HUES64 (cell line): ENCODE measurements at regions not wholly inside any gene's neighbourhood (a gene's known extent, or its start where the extent isn't known, plus 50 kb on each side); places are given as distances from the start of the nearest gene placed in this dataset.
"Not testable (repeated sequence)": the region's sequence is repeated elsewhere in the genome, so short reads cannot be mapped to it uniquely, and the experiment has no call there.

Experiments used
- H3K27ac ChIP-seq: 2 replicates; pipeline ENCODE4 v1.7.0; 2013; ENCODE audit warnings: low read depth, low read length, inconsistent platforms
- H3K27me3 ChIP-seq: 2 replicates; pipeline ENCODE4 v1.6.1; 2013; ENCODE audit warnings: mild to moderate bottlenecking, low read length; ENCODE audit not compliant: insufficient read depth
- H3K36me3 ChIP-seq: 2 replicates; pipeline ENCODE4 v1.6.1; 2013; ENCODE audit warnings: mild to moderate bottlenecking, low read length; ENCODE audit not compliant: insufficient read depth
- H3K4me1 ChIP-seq: 2 replicates; pipeline ENCODE4 v1.6.1; 2013; ENCODE audit warnings: mild to moderate bottlenecking, low read length, moderate library complexity; ENCODE audit not compliant: insufficient read depth
- H3K4me3 ChIP-seq: 2 replicates; pipeline ENCODE4 v1.5.1; 2013; ENCODE audit warnings: mild to moderate bottlenecking, low read length, moderate library complexity
- H3K9ac ChIP-seq: 2 replicates; pipeline ENCODE4 v1.6.1; 2013; ENCODE audit warnings: mild to moderate bottlenecking, low read depth, low read length
- H3K9me3 ChIP-seq: 2 replicates; pipeline ENCODE4 v1.6.1; 2013; ENCODE audit warnings: low read depth, low read length; ENCODE audit not compliant: insufficient read depth
- WGBS: fragments of 150-250, 120-280 bp; methylation state at CpG from one replicate; pipeline ENCODE4 v1.1.7; 2013; ENCODE audit warnings: missing lambda C conversion rate; 5-methylcytosine and 5-hydroxymethylcytosine counted together

GRCh38 chr12:113537046-113537750, 65.5 kb upstream of the LHX5 start:
- WGBS: 90% methylated on average over 11 of the region's 11 CpGs
- no peaks in the 10 kb centered on the region for H3K27me3 ChIP-seq
- H3K4me3 ChIP-seq: no peak overlapping the region
- H3K4me1 ChIP-seq: no peaks in the 10 kb centered on the region
- no peak overlapping the region for H3K9ac ChIP-seq
- H3K27ac ChIP-seq: no peak overlapping the region
- no peaks in the 10 kb centered on the region for H3K36me3 ChIP-seq
- H3K9me3 ChIP-seq: no peaks in the 10 kb centered on the region

DNA sequence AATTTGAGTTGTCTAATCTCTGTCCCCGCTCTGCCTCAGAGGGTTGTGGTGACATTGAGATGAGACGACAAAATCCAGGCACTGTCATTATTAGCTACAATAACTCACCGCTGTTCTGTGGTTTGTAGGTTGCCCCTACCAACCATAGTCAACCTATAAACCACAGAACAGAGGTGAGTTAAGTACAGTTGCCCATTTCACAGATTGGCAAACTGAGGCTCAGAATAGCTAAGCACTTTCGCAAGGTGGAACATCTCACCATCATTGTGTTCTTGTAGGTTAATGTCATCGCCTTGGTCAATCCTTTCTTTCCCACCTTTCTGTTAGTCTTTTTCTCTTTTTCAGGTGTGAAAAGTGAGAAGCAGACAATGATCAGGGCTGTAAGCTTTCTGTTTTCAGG, 63.4 kb upstream of the LHX5 start:
- no peaks in the 10 kb centered on the region for H3K4me1 ChIP-seq
- WGBS: 91% methylated on average over 5 of the region's 5 CpGs
- H3K9me3 ChIP-seq: no peaks in the 10 kb centered on the region
- H3K27ac ChIP-seq: no peak overlapping the region
- no peak overlapping the region for H3K4me3 ChIP-seq
- no peaks in the 10 kb centered on the region for H3K36me3 ChIP-seq
- no peaks in the 10 kb centered on the region for H3K27me3 ChIP-seq
- no peak overlapping the region for H3K9ac ChIP-seq

- no peaks in the 10 kb centered on the region for H3K36me3 ChIP-seq
- no peaks in the 10 kb centered on the region for H3K4me1 ChIP-seq
- H3K27ac ChIP-seq: no peak overlapping the region
- H3K4me3 ChIP-seq: no peak overlapping the region
- no peaks in the 10 kb centered on the region for H3K9me3 ChIP-seq
- WGBS: 94% methylated on average over 6 of the region's 6 CpGs
- H3K9ac ChIP-seq: no peak overlapping the region
- no peaks in the 10 kb centered on the region for H3K27me3 ChIP-seq
Observed at GRCh38 chr12:113534555-113534954, 62.9 kb upstream of the LHX5 start.

- WGBS: 86% methylated on average over 5 of the region's 7 CpGs
- H3K27ac ChIP-seq: no peak overlapping the region
- H3K4me1 ChIP-seq: 0 out of 2 replicates have a peak, but pooled peaks cover 4% of the 10 kb centered on the region
- H3K9me3 ChIP-seq: no peaks in the 10 kb centered on the region
- H3K9ac ChIP-seq: no peak overlapping the region
- H3K4me3 ChIP-seq: no peak overlapping the region
- H3K27me3 ChIP-seq: no peaks in the 10 kb centered on the region
- no peaks in the 10 kb centered on the region for H3K36me3 ChIP-seq
Observed at GRCh38 chr12:113533842-113534375, 62.2 kb upstream of the LHX5 start.

- Histone ChIP-seq H3K27me3 (no peaks in the 10 kb centered on the region), H3K4me1 (peaks cover 11% of the 10 kb centered on the region), H3K36me3 (no peaks in the 10 kb centered on the region), H3K9ac (no peak overlapping the region), H3K27ac (no peak overlapping the region), H3K4me3 (no peak overlapping the region), H3K9me3 (no peaks in the 10 kb centered on the region)
- WGBS: 92% methylated on average over 12 of the region's 13 CpGs
Observed at GRCh38 chr12:113532292-113532691, 60.6 kb upstream of the LHX5 start.

GRCh38 chr12:113531073-113531472, 59.4 kb upstream of the LHX5 start:
- H3K4me3 ChIP-seq, H3K36me3 ChIP-seq, H3K27ac ChIP-seq, H3K27me3 ChIP-seq, H3K9ac ChIP-seq, H3K9me3 ChIP-seq: not testable (repeated sequence)
- WGBS: 94% methylated on average over 3 of the region's 3 CpGs
- H3K4me1 ChIP-seq: peaks cover 11% of the 10 kb centered on the region

- no peak overlapping the region for H3K4me3 ChIP-seq
- peaks cover 11% of the 10 kb centered on the region for H3K4me1 ChIP-seq
- H3K36me3 ChIP-seq: no peaks in the 10 kb centered on the region
- H3K9ac ChIP-seq: no peak overlapping the region
- H3K27me3 ChIP-seq: no peaks in the 10 kb centered on the region
- WGBS: 74% methylated on average over 14 of the region's 14 CpGs
- H3K9me3 ChIP-seq: no peaks in the 10 kb centered on the region
- H3K27ac ChIP-seq: no peak overlapping the region
Observed at GRCh38 chr12:113528606-113529293, 57.1 kb upstream of the LHX5 start.

DNA sequence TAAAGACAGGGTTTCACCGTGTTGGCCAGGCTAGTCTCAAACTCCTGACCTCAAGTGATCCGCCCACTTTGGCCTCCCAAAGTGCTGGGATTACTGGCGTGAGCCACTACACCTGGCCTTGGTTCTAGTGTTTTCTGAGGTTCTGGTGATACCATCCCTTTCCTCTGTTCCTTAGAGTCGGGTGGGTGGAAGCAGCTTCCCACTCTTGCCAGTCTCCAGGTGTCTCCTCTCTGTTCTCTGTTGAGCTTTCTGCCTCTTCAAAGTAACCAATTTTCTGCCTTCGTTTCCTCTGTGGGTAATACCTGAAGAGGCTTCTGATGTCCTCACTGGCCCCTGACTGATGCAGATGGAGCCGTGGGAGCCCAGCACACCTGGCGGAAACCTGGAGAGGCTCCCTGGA, 53.4 kb upstream of the LHX5 start:
- H3K36me3 ChIP-seq: no peaks in the 10 kb centered on the region
- H3K4me3 ChIP-seq: no peak overlapping the region
- WGBS: 89% methylated on average over 7 of the region's 7 CpGs
- H3K27ac ChIP-seq: no peak overlapping the region
- no peaks in the 10 kb centered on the region; the same call in 1 of the 2 replicates for H3K27me3 ChIP-seq
- H3K4me1 ChIP-seq: peaks cover 16% of the 10 kb centered on the region
- no peaks in the 10 kb centered on the region for H3K9me3 ChIP-seq
- H3K9ac ChIP-seq: no peak overlapping the region

DNA sequence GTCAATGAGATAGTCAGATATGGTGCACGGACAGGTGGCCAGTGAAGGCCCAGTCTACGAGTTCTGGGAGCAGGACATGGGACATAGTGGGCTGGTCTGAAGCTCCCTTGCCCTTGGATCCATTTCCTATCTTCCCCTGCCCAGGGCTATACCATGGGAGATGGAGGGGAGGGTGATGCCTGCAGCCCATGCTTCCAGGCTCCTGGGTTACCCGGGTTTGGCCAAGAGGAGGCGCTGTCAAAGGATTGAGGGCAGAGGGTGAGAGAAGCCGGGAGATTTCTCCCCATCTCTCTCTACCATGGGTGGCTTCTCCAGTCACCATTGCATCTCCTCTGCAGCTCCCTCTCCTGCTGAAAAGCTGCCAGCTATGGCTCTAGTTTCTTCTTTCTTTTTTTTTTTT, 52.8 kb upstream of the LHX5 start:
- Histone ChIP-seq H3K36me3 (no peaks in the 10 kb centered on the region), H3K27ac (no peak overlapping the region), H3K4me3 (no peak overlapping the region), H3K4me1 (peaks cover 16% of the 10 kb centered on the region), H3K9ac (no peak overlapping the region), H3K9me3 (no peaks in the 10 kb centered on the region), H3K27me3 (peaks cover 2% of the 10 kb centered on the region; the same call in 1 of the 2 replicates)
- 92% methylated on average over 4 of the region's 5 CpGs for WGBS

- no peaks in the 10 kb centered on the region for H3K9me3 ChIP-seq
- H3K4me3 ChIP-seq: no peak overlapping the region
- no peak overlapping the region for H3K9ac ChIP-seq
- H3K4me1 ChIP-seq: peaks cover 5% of the 10 kb centered on the region; the same call in 1 of the 2 replicates
- H3K27ac ChIP-seq: no peak overlapping the region
- WGBS: 86% methylated on average over 8 of the region's 8 CpGs
- H3K27me3 ChIP-seq: peaks cover 24% of the 10 kb centered on the region
- H3K36me3 ChIP-seq: no peaks in the 10 kb centered on the region
Observed at GRCh38 chr12:113521708-113522107, 50.0 kb upstream of the LHX5 start.
